OCI-LY1 (cell line): ENCODE measurements at regions not wholly inside any gene's neighbourhood (a gene's known extent, or its start where the extent isn't known, plus 50 kb on each side); places are given as distances from the start of the nearest gene placed in this dataset.

Experiments
- H2AFZ ChIP-seq: fragments of 200-600 bp; sonication (generic), shearing (Covaris generic); 2 replicates; pipeline ENCODE4 v1.6.0; 2014; ENCODE audit warnings: antibody characterized with exemption, mild to moderate bottlenecking, low read length
- H3F3A ChIP-seq: fragments of 200-600 bp; sonication (generic), shearing (Covaris generic); 2 replicates; pipeline ENCODE4 v1.6.0; 2014; ENCODE audit warnings: mild to moderate bottlenecking, antibody characterized with exemption, low read length, moderate library complexity; ENCODE audit not compliant: insufficient read depth
- H3K27ac ChIP-seq: fragments of 200-600 bp; sonication (generic); 2 replicates; pipeline ENCODE4 v1.5.1; 2014; ENCODE audit warnings: low read length, mixed run types, mild to moderate bottlenecking, low read depth; ENCODE audit not compliant: poor library complexity, severe bottlenecking
- H3K27me3 ChIP-seq: fragments of 200-600 bp; sonication (generic); 2 replicates; pipeline ENCODE4 v1.6.0; 2014; ENCODE audit warnings: antibody characterized with exemption, mild to moderate bottlenecking, low read length, moderate library complexity; ENCODE audit not compliant: insufficient read depth
- H3K36me3 ChIP-seq: fragments of 200-600 bp; sonication (generic); 2 replicates; pipeline ENCODE4 v1.6.1; 2014; ENCODE audit warnings: mild to moderate bottlenecking, antibody characterized with exemption, low read length, moderate library complexity, mixed read lengths; ENCODE audit not compliant: insufficient read depth
- H3K4me1 ChIP-seq: fragments of 200-600 bp; sonication (generic); 2 replicates; pipeline ENCODE4 v1.5.1; 2014; ENCODE audit warnings: mild to moderate bottlenecking, low read length, moderate library complexity; ENCODE audit not compliant: insufficient read depth, severe bottlenecking
- H3K4me2 ChIP-seq: fragments of 200-600 bp; sonication (generic), shearing (Covaris generic); 2 replicates; pipeline ENCODE4 v1.6.1; 2014; ENCODE audit warnings: low read length
- H3K4me3 ChIP-seq: fragments of 200-600 bp; sonication (generic); 2 replicates; pipeline ENCODE4 v1.5.1; 2014; ENCODE audit warnings: low read length, low read depth, mild to moderate bottlenecking, mixed read lengths; ENCODE audit not compliant: poor library complexity, severe bottlenecking
- H3K79me2 ChIP-seq: fragments of 200-600 bp; shearing (Covaris generic); 2 replicates; pipeline ENCODE4 v1.6.1; 2016; ENCODE audit warnings: mixed run types, low read length, mixed read lengths; ENCODE audit not compliant: insufficient read depth
- H3K9ac ChIP-seq: fragments of 200-600 bp; sonication (generic), shearing (Covaris generic); 2 replicates; pipeline ENCODE4 v1.6.1; 2014; ENCODE audit warnings: mild to moderate bottlenecking, low read length, mixed read lengths
- H3K9me2 ChIP-seq: fragments of 200-600 bp; sonication (generic), shearing (Covaris generic); 2 replicates; pipeline ENCODE4 v1.6.1; 2014; ENCODE audit warnings: low read depth, mild to moderate bottlenecking, low read length, mixed read lengths
- H3K9me3 ChIP-seq: fragments of 200-600 bp; shearing (Covaris generic); 2 replicates; pipeline ENCODE4 v1.6.1; 2014; ENCODE audit warnings: low read length, mixed read lengths
- H4K20me1 ChIP-seq: fragments of 200-600 bp; sonication (generic), shearing (Covaris generic); 2 replicates; pipeline ENCODE4 v1.6.0; 2016; ENCODE audit warnings: mild to moderate bottlenecking, low read length; ENCODE audit not compliant: insufficient read depth
- CTCF ChIP-seq: fragments of 200-600 bp; sonication (generic), shearing (Covaris generic); IDR thresholded peaks from 2 replicates; pipeline ENCODE4 v1.5.1; 2017; ENCODE audit warnings: mild to moderate bottlenecking, antibody characterized with exemption, low read length, moderate library complexity, mixed read lengths
- EZH2 ChIP-seq: fragments of 200-600 bp; sonication (generic), shearing (Covaris generic); IDR thresholded peaks from 2 replicates; pipeline ENCODE4 v1.8.0; 2017; ENCODE audit warnings: borderline replicate concordance, mixed run types, mild to moderate bottlenecking, antibody characterized with exemption, low read length, moderate library complexity, mixed read lengths

- TF ChIP-seq EZH2: no peak
- no peak for TF ChIP-seq CTCF
- no peaks in the 10 kb centered on the region for H3K9me3 ChIP-seq
- no peak overlapping the region for H3K4me3 ChIP-seq
Observed at GRCh38 chrX:140589657-140590056, 84.8 kb upstream of the SOX3 start.

GRCh38 chrX:140586951-140587350 lies 82.1 kb upstream of the SOX3 start:
- Histone ChIP-seq H3K36me3 (no peaks in the 10 kb centered on the region), H3K4me1 (no peaks in the 10 kb centered on the region), H3K9me2 (no peaks in the 10 kb centered on the region), H3K4me3 (no peak overlapping the region), H3K27ac (no peak overlapping the region), H2AFZ (no peak overlapping the region), H3K9me3 (no peaks in the 10 kb centered on the region), H3F3A (no peaks in the 10 kb centered on the region), H4K20me1 (no peaks in the 10 kb centered on the region), H3K4me2 (no peak overlapping the region), H3K27me3 (no peaks in the 10 kb centered on the region), H3K9ac (no peak overlapping the region), H3K79me2 (no peaks in the 10 kb centered on the region)
- TF ChIP-seq EZH2: no peak
- no peak for TF ChIP-seq CTCF

More at GRCh38 chrX:140589657-140590056, 84.8 kb upstream of the SOX3 start:
- no peaks in the 10 kb centered on the region for H3K27me3 ChIP-seq
- no peaks in the 10 kb centered on the region for H3K9me2 ChIP-seq
- H3K27ac ChIP-seq: no peak overlapping the region
- H3K4me2 ChIP-seq: no peak overlapping the region
- no peaks in the 10 kb centered on the region for H3K36me3 ChIP-seq
- no peak overlapping the region for H2AFZ ChIP-seq
- no peak overlapping the region for H3K9ac ChIP-seq
- H3F3A ChIP-seq: no peaks in the 10 kb centered on the region
- no peaks in the 10 kb centered on the region for H4K20me1 ChIP-seq
- no peaks in the 10 kb centered on the region for H3K4me1 ChIP-seq
- no peaks in the 10 kb centered on the region for H3K79me2 ChIP-seq

- no peak overlapping the region for H3K9ac ChIP-seq
- no peaks in the 10 kb centered on the region for H3K79me2 ChIP-seq
- no peak overlapping the region for H3K4me2 ChIP-seq
- TF ChIP-seq EZH2 (no peak), CTCF (no peak)
- H4K20me1 ChIP-seq: no peaks in the 10 kb centered on the region
- H3K27ac ChIP-seq: no peak overlapping the region
- no peaks in the 10 kb centered on the region for H3K9me3 ChIP-seq
- no peaks in the 10 kb centered on the region for H3K36me3 ChIP-seq
- H3F3A ChIP-seq: no peaks in the 10 kb centered on the region
- no peak overlapping the region for H3K4me3 ChIP-seq
- H2AFZ ChIP-seq: no peak overlapping the region
- no peaks in the 10 kb centered on the region for H3K9me2 ChIP-seq
- H3K27me3 ChIP-seq: no peaks in the 10 kb centered on the region
- H3K4me1 ChIP-seq: no peaks in the 10 kb centered on the region
Observed at GRCh38 chrX:140580478-140580877, 75.6 kb upstream of the SOX3 start.
